ENCODE measurements at regions not wholly inside any gene's neighbourhood (a gene's known extent, or its start where the extent isn't known, plus 50 kb on each side); places are given as distances from the start of the nearest gene placed in this dataset.

DNA sequence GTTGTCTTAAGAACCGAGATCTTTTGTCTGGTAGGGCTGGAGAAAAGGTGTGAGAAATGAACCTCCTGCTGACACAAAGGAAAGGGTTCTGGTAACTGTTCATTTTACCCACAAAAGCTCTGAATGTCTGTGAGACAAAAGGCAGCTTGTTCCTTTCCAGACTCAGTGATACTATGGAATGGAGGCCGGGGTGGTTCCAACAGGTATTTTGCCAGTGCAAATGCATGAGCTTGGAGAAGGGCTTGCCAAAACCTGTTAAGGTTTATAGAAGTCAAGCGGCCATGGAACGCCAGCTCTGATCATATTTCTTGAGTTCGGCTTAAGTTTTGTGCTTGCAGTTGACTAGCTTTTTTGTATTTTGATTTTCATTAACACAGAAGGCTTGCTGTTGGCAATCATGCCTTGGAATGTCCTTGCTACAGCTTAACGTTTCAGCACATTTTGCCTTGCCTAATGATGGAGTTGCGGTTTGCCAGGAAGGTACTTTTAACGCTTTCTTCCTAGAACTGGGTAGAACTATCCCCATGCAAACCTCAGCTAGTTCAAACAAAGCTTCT lies 328.6 kb downstream of the PIK3R1 start:
- no peaks in the 10 kb centered on the region for H3K36me3 ChIP-seq
- H3K27ac ChIP-seq: no peak overlapping the region
- no peak for DNase-seq (ENCODE audit: low read depth in 1 of 2, low spot score in 1 of 2)
- TF ChIP-seq, protein P1, sequence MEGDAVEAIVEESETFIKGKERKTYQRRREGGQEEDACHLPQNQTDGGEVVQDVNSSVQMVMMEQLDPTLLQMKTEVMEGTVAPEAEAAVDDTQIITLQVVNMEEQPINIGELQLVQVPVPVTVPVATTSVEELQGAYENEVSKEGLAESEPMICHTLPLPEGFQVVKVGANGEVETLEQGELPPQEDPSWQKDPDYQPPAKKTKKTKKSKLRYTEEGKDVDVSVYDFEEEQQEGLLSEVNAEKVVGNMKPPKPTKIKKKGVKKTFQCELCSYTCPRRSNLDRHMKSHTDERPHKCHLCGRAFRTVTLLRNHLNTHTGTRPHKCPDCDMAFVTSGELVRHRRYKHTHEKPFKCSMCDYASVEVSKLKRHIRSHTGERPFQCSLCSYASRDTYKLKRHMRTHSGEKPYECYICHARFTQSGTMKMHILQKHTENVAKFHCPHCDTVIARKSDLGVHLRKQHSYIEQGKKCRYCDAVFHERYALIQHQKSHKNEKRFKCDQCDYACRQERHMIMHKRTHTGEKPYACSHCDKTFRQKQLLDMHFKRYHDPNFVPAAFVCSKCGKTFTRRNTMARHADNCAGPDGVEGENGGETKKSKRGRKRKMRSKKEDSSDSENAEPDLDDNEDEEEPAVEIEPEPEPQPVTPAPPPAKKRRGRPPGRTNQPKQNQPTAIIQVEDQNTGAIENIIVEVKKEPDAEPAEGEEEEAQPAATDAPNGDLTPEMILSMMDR (IDR thresholded peaks at IDR 0.05; ENCODE audit: low read depth, low read length): no peak
- no peaks in the 10 kb centered on the region for H3K4me1 ChIP-seq (ENCODE audit: low read depth)
- no peaks in the 10 kb centered on the region for H3K9me3 ChIP-seq (ENCODE audit: low read depth)
- no peak overlapping the region for H3K4me3 ChIP-seq
- no peaks in the 10 kb centered on the region for H3K27me3 ChIP-seq

DNA sequence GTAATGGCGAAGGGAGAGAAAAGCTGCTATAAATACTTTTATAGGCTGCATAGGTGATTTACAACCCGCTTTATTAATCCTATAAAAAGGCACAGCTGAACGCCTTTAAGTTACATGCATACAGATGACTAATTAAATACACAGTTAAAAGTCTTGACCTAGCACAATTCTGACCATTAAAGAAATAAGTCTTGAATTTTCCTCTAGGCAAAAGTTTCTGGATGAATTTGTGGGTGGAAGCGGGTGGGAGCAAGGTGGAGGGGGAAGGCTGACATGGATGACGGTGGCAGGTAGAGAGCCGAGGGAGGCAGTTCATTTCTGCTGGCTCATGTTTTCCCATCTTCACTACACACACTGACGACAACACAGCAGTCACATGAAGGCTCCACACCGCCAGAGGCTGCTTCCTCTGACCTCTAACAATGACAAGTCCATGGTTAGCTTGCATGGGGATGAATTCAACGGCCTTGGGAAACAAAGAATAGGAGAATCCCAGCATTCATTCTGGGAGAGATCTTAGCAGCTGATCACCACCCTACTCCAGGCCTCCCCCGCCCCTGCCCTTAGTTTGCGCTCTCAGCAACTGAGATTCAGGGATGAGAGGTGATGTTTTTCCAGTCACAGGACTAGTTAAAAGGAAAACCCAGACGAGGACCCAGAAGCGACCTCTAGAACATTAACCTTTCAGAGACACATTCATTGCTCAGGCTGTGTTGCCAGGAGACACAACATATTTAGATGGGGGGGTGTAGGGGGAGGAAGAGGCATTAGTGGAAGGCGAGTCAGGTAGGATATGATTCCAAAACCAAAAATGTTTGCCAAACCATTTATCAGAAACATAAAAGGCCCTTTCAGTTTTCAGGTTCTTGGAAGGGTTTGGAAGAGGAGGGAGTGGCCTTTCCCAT lies 329.3 kb downstream of the PIK3R1 start:
- no peak for DNase-seq (ENCODE audit: low read depth in 1 of 2, low spot score in 1 of 2)
- no peaks in the 10 kb centered on the region for H3K36me3 ChIP-seq
- H3K4me1 ChIP-seq (ENCODE audit: low read depth): no peaks in the 10 kb centered on the region
- H3K4me3 ChIP-seq: no peak overlapping the region
- H3K27ac ChIP-seq: no peak overlapping the region
- no peaks in the 10 kb centered on the region for H3K9me3 ChIP-seq (ENCODE audit: low read depth)
- H3K27me3 ChIP-seq: no peaks in the 10 kb centered on the region
- TF ChIP-seq, protein P1 (IDR thresholded peaks at IDR 0.05; ENCODE audit: low read depth, low read length): no peak

DNA sequence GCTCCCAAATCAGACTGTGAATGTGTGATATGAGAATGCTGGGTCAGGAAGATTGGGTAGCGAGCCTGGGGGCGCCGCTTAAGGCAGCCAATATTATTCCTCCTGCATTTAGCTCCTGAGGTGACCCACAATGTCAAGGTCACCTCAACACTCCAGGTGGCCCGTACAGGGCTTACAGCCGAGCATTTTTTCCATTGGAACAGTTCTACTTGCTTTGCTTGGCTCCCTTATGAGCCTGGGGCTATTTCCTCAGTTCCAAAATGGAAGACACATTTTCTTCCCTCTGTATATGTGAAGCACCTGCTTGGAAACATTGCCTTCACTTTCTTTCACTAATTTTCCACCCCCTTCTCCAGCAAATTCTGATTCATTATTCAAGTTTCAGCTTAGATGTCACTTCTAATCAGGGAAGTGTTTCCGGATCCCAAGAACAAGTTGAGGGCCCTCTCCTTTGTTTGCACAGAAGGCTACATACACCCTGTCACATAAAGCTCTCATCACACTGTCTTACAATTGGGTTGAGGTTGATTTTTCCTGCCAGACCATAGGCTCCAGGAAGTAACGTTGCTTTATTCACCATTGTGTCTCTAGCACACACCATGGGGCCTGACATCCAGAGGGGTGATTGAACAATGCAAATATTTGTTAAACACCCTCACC lies 330.2 kb downstream of the PIK3R1 start:
- Histone ChIP-seq H3K27me3 (no peaks in the 10 kb centered on the region), H3K4me3 (no peak overlapping the region), H3K27ac (no peak overlapping the region), H3K4me1 (ENCODE audit: low read depth) (no peaks in the 10 kb centered on the region), H3K9me3 (ENCODE audit: low read depth) (no peaks in the 10 kb centered on the region), H3K36me3 (no peaks in the 10 kb centered on the region)
- DNase-seq (ENCODE audit: low read depth in 1 of 2, low spot score in 1 of 2): no peak
- TF ChIP-seq, protein P1 (IDR thresholded peaks at IDR 0.05; ENCODE audit: low read depth, low read length): no peak

DNA sequence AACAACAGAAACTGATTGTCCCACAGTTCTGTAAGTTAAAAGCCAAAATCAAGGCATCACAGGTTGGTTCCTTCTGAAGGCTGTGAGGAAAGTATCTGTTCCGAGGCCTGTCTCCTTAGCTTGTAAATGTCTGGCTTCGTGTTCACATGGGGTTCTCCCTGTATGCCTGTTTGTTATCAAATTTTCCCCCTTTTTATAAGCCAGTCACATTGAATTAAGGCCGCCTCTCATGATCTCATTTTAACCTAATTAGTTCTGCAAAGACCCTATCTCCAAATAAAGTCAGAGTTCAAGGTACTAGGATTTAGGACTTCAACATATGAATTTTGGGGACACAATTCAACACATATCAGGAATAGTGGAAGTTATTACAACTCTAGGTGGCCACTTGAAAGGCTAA lies 331.5 kb downstream of the PIK3R1 start:
- H3K27me3 ChIP-seq: no peaks in the 10 kb centered on the region
- TF ChIP-seq, protein P1 (IDR thresholded peaks at IDR 0.05; ENCODE audit: low read depth, low read length): no peak
- no peak for DNase-seq (ENCODE audit: low read depth in 1 of 2, low spot score in 1 of 2)
- no peaks in the 10 kb centered on the region for H3K4me1 ChIP-seq (ENCODE audit: low read depth)
- H3K27ac ChIP-seq: no peak overlapping the region
- no peak overlapping the region for H3K4me3 ChIP-seq
- H3K36me3 ChIP-seq: no peaks in the 10 kb centered on the region
- no peaks in the 10 kb centered on the region for H3K9me3 ChIP-seq (ENCODE audit: low read depth)

DNA sequence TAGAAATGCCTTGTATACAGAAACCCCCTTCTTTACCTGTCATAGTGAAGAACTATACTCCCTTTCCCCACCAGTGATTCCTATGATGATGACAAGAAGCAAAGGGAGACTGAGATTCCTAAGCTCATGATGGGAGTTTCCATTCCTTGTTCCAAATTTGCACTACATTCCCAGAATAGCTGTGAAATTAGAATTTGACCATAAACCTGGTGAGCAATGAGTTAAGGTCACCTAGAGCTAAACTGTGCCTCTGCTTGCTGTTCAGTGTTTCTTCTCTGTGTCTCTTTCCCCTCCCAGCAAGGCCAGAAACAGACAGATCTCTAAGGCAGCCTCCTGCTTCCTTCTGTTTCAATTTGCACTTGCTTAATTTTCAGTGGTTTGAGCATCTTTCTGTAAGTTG lies 332.1 kb downstream of the PIK3R1 start:
- H3K9me3 ChIP-seq (ENCODE audit: low read depth): no peaks in the 10 kb centered on the region

More for the DNA sequence above, 332.1 kb downstream of the PIK3R1 start:
- Histone ChIP-seq H3K4me1 (ENCODE audit: low read depth) (no peaks in the 10 kb centered on the region), H3K4me3 (no peak overlapping the region), H3K27ac (no peak overlapping the region), H3K36me3 (no peaks in the 10 kb centered on the region), H3K27me3 (no peaks in the 10 kb centered on the region)
- DNase-seq (ENCODE audit: low read depth in 1 of 2, low spot score in 1 of 2): no peak
- TF ChIP-seq, protein P1 (IDR thresholded peaks at IDR 0.05; ENCODE audit: low read depth, low read length): no peak

Measured in cardiac muscle cell (in vitro differentiated cells and primary cell).